Skeletal muscle tissue (tissue), 3 donors: ENCODE measurements at regions not wholly inside any gene's neighbourhood (a gene's known extent, or its start where the extent isn't known, plus 50 kb on each side); places are given as distances from the start of the nearest gene placed in this dataset.

Experiments
- H3K27ac ChIP-seq: one replicate; pipeline ENCODE4 v1.7.0; 2013; ENCODE audit warnings: mild to moderate bottlenecking, low read depth, low read length, inconsistent platforms
- H3K27me3 ChIP-seq, 3 donors: one replicate each; pipeline ENCODE4 v1.7.0; 2013; ENCODE audit warnings: low read length in 3 of 3; ENCODE audit not compliant: control insufficient read depth in 3 of 3, insufficient read depth in 3 of 3
- H3K36me3 ChIP-seq, 3 donors: one replicate each; pipeline ENCODE4 v1.7.0; 2013; ENCODE audit warnings: low read length in 3 of 3; ENCODE audit not compliant: control insufficient read depth in 3 of 3, insufficient read depth in 3 of 3
- H3K4me1 ChIP-seq, 3 donors: one replicate each; pipeline ENCODE4 v1.7.0; 2013; ENCODE audit warnings: low read length in 3 of 3, mild to moderate bottlenecking in 3 of 3; ENCODE audit not compliant: control insufficient read depth in 3 of 3, insufficient read depth in 3 of 3
- H3K4me3 ChIP-seq, 3 donors: one replicate each; pipeline ENCODE4 v1.7.0; 2013; ENCODE audit warnings: low read length in 3 of 3
- H3K9ac ChIP-seq, 3 donors: one replicate each; pipeline ENCODE4 v1.7.0; 2013; ENCODE audit warnings: low read length in 3 of 3, mild to moderate bottlenecking in 3 of 3, moderate library complexity in 2 of 3, low read depth in 1 of 3
- H3K9me3 ChIP-seq, 3 donors: one replicate each; pipeline ENCODE4 v1.7.0; 2013; ENCODE audit warnings: low read length in 3 of 3; ENCODE audit not compliant: control insufficient read depth in 3 of 3
- donor health status: Osteomylitis.

GRCh38 chr1:239891621-239892358 lies 199.9 kb upstream of the FMN2 start:
- H3K9ac ChIP-seq = no peak overlapping the region
- peaks cover 0 to 5% (median 0%) of the 10 kb centered on the region in 3 donors for H3K27me3 ChIP-seq
- no peaks in the 10 kb centered on the region for H3K4me1 ChIP-seq
- no peak overlapping the region for H3K27ac ChIP-seq
- H3K9me3 ChIP-seq = no peaks in the 10 kb centered on the region
- H3K4me3 ChIP-seq = no peak overlapping the region
- H3K36me3 ChIP-seq = no peaks in the 10 kb centered on the region

- H3K9ac ChIP-seq = no peak overlapping the region
- H3K27ac ChIP-seq = no peak overlapping the region
- H3K4me3 ChIP-seq = no peak overlapping the region
- no peaks in the 10 kb centered on the region for H3K36me3 ChIP-seq
- H3K27me3 ChIP-seq = peaks cover 0 to 5% (median 0%) of the 10 kb centered on the region in 3 donors
- H3K9me3 ChIP-seq = no peaks in the 10 kb centered on the region
- H3K4me1 ChIP-seq = no peaks in the 10 kb centered on the region
Observed at GRCh38 chr1:239892602-239893001, 199.1 kb upstream of the FMN2 start.

GRCh38 chr1:239893127-239893731 lies 198.5 kb upstream of the FMN2 start:
- H3K4me3 ChIP-seq = no peak overlapping the region
- H3K27me3 ChIP-seq = peaks cover 0 to 5% (median 0%) of the 10 kb centered on the region in 3 donors
- no peaks in the 10 kb centered on the region for H3K36me3 ChIP-seq
- no peak overlapping the region for H3K27ac ChIP-seq
- no peaks in the 10 kb centered on the region for H3K9me3 ChIP-seq
- H3K4me1 ChIP-seq = no peaks in the 10 kb centered on the region
- no peak overlapping the region for H3K9ac ChIP-seq

- no peaks in the 10 kb centered on the region for H3K4me1 ChIP-seq
- no peak overlapping the region for H3K9ac ChIP-seq
- no peak overlapping the region for H3K4me3 ChIP-seq
- H3K36me3 ChIP-seq = no peaks in the 10 kb centered on the region
- H3K27ac ChIP-seq = no peak overlapping the region
- no peaks in the 10 kb centered on the region for H3K9me3 ChIP-seq
- peaks cover 0 to 5% (median 0%) of the 10 kb centered on the region in 3 donors for H3K27me3 ChIP-seq
Observed at GRCh38 chr1:239896569-239896968, 195.1 kb upstream of the FMN2 start.

- Histone ChIP-seq H3K9me3 (no peaks in the 10 kb centered on the region), H3K4me1 (no peaks in the 10 kb centered on the region), H3K27me3 (peaks cover 0 to 5% (median 0%) of the 10 kb centered on the region in 3 donors), H3K4me3 (no peak overlapping the region), H3K27ac (no peak overlapping the region), H3K9ac (peak overlapping the region in 1 of 3 donors; percentile 16), H3K36me3 (no peaks in the 10 kb centered on the region)
Observed at GRCh38 chr1:239896980-239897379, 194.7 kb upstream of the FMN2 start.

- no peak overlapping the region for H3K27ac ChIP-seq
Observed at GRCh38 chr1:239897458-239897857, 194.2 kb upstream of the FMN2 start.

GRCh38 chr1:239898062-239898730 lies 193.5 kb upstream of the FMN2 start:
- no peak overlapping the region for H3K4me3 ChIP-seq
- no peak overlapping the region for H3K9ac ChIP-seq
- no peaks in the 10 kb centered on the region for H3K9me3 ChIP-seq
- no peaks in the 10 kb centered on the region for H3K4me1 ChIP-seq
- no peaks in the 10 kb centered on the region for H3K36me3 ChIP-seq
- H3K27me3 ChIP-seq = peaks cover 0 to 5% (median 0%) of the 10 kb centered on the region in 3 donors
- H3K27ac ChIP-seq = no peak overlapping the region

More at GRCh38 chr1:239897458-239897857, 194.2 kb upstream of the FMN2 start:
- H3K9me3 ChIP-seq = no peaks in the 10 kb centered on the region
- no peaks in the 10 kb centered on the region for H3K4me1 ChIP-seq
- no peak overlapping the region for H3K4me3 ChIP-seq
- H3K27me3 ChIP-seq = peaks cover 0 to 5% (median 0%) of the 10 kb centered on the region in 3 donors
- no peak overlapping the region for H3K9ac ChIP-seq
- no peaks in the 10 kb centered on the region for H3K36me3 ChIP-seq

- Histone ChIP-seq H3K4me3 (no peak overlapping the region), H3K4me1 (no peaks in the 10 kb centered on the region), H3K27me3 (peaks cover 0 to 5% (median 0%) of the 10 kb centered on the region in 3 donors), H3K9me3 (no peaks in the 10 kb centered on the region), H3K9ac (no peak overlapping the region), H3K36me3 (no peaks in the 10 kb centered on the region), H3K27ac (no peak overlapping the region)
Observed at GRCh38 chr1:239899747-239900146, 191.9 kb upstream of the FMN2 start.

GRCh38 chr1:239906394-239906793 lies 185.3 kb upstream of the FMN2 start:
- H3K27me3 ChIP-seq = no peaks in the 10 kb centered on the region
- no peak overlapping the region for H3K27ac ChIP-seq
- no peak overlapping the region for H3K4me3 ChIP-seq
- H3K9me3 ChIP-seq = no peaks in the 10 kb centered on the region
- H3K9ac ChIP-seq = no peak overlapping the region
- no peaks in the 10 kb centered on the region for H3K4me1 ChIP-seq
- H3K36me3 ChIP-seq = no peaks in the 10 kb centered on the region

GRCh38 chr1:239909898-239910297 lies 181.8 kb upstream of the FMN2 start:
- no peak overlapping the region for H3K9ac ChIP-seq
- no peaks in the 10 kb centered on the region for H3K36me3 ChIP-seq
- H3K27ac ChIP-seq = peak overlapping the region; percentile 7
- no peaks in the 10 kb centered on the region for H3K27me3 ChIP-seq
- no peaks in the 10 kb centered on the region for H3K4me1 ChIP-seq
- no peak overlapping the region for H3K4me3 ChIP-seq
- no peaks in the 10 kb centered on the region for H3K9me3 ChIP-seq
